WTC11 (cell line): ENCODE measurements at regions not wholly inside any gene's neighbourhood (a gene's known extent, or its start where the extent isn't known, plus 50 kb on each side); places are given as distances from the start of the nearest gene placed in this dataset.

Experiments used
- CREB1 ChIP-seq: sonication (generic); formaldehyde crosslinking; IDR thresholded peaks from 2 replicates; pipeline ENCODE4 v1.8.0; 2023; ENCODE audit warnings: mild to moderate bottlenecking, missing genetic modification reagents
- OVOL2 ChIP-seq: fragments of 250-450 bp; sonication (Bioruptor Pico); IDR thresholded peaks from 2 replicates; pipeline ENCODE4 v1.9.0; 2021; ENCODE audit warnings: mild to moderate bottlenecking, borderline replicate concordance
- SMAD3 ChIP-seq: sonication (generic); formaldehyde crosslinking; IDR thresholded peaks from 2 replicates; pipeline ENCODE4 v1.8.0; 2022; ENCODE audit warnings: missing genetic modification reagents, mild to moderate bottlenecking, borderline replicate concordance
- SP1 ChIP-seq: sonication (generic); formaldehyde crosslinking; conservative IDR thresholded peaks from 2 replicates; pipeline ENCODE4 v1.8.1; 2022; ENCODE audit warnings: missing genetic modification reagents
- TF ChIP-seq, protein P1 (sequence below): fragments of 200-600 bp; IDR thresholded peaks from 2 replicates; pipeline ENCODE4 v1.8.0; 2022; ENCODE audit warnings: antibody characterized with exemption

DNA sequence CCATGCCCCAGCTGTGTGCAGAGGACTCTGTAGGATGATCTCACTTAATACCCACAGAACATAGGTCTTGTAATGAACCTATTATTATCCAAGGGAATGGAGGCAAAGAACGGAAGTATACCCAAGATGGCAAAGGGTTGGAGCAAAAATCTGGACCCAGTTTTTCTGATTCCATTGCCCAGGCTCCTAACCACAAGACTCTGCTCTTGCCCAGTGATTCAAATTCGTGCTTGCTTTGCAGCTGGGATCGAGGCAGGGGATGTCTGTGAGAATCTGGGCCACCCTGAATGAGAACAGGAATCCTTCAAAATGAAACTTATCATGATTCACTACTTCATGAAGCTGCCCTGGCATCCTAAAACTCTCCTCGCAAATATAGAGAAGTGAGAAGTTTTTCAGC is 97.5 kb upstream of the KCNJ6 start:
- TF ChIP-seq CREB1: no peak
- no peak for TF ChIP-seq OVOL2 (CRISPR knock-in tag)
- no peak for TF ChIP-seq SP1
- TF ChIP-seq SMAD3 (CRISPR knock-in tag): no peak
- TF ChIP-seq, protein P1, sequence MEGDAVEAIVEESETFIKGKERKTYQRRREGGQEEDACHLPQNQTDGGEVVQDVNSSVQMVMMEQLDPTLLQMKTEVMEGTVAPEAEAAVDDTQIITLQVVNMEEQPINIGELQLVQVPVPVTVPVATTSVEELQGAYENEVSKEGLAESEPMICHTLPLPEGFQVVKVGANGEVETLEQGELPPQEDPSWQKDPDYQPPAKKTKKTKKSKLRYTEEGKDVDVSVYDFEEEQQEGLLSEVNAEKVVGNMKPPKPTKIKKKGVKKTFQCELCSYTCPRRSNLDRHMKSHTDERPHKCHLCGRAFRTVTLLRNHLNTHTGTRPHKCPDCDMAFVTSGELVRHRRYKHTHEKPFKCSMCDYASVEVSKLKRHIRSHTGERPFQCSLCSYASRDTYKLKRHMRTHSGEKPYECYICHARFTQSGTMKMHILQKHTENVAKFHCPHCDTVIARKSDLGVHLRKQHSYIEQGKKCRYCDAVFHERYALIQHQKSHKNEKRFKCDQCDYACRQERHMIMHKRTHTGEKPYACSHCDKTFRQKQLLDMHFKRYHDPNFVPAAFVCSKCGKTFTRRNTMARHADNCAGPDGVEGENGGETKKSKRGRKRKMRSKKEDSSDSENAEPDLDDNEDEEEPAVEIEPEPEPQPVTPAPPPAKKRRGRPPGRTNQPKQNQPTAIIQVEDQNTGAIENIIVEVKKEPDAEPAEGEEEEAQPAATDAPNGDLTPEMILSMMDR: no peak
